K562 (cell line): ENCODE measurements at regions not wholly inside any gene's neighbourhood (a gene's known extent, or its start where the extent isn't known, plus 50 kb on each side); places are given as distances from the start of the nearest gene placed in this dataset.

Source experiments
- ATAC-seq: fragments of 200-7000 bp; cut with Tn5 transposase; 3 replicates; pipeline ENCODE4 v1.9.1; 2020; ENCODE audit warnings: moderate library complexity
- BruUV-seq: library from RNA; stranded (reverse); fragments of 400-500 nt; replicated peaks from 2 replicates; lab custom pipeline; 2021; lab: Mats Ljungman, UMichigan
- CTCF ChIA-PET: fragments of 300-600 bp; formaldehyde crosslinking; extraction: SDS; loops from one replicate; lab custom pipeline; 2021; ENCODE audit warnings: low intra/inter-chr PET ratio; lab: Yijun Ruan, JAX
- POLR2A ChIA-PET: fragments of 300-600, 350-650 bp; sonication (Branson Sonifier 250); formaldehyde crosslinking; extraction: SDS; loops from one replicate; lab custom pipeline; 2021; ENCODE audit warnings: antibody characterized with exemption, inconsistent platforms; lab: Yijun Ruan, JAX
- DNase-seq, 4 experiments: peaks; one replicate each; pipeline versions ENCODE4 v3.0.0 to v3.0.0-alpha.2; 2011 to 2018; ENCODE audit warnings: low spot score in 3 of 4, mixed read lengths in 3 of 4; ENCODE audit errors: extremely low read depth in 1 of 4
- FAIRE-seq: peaks from 2 replicates; lab custom pipeline; 2011; peaks lifted over from hg19 to GRCh38; lab: Jason Lieb, UNC
- H2AFZ ChIP-seq: 2 replicates; pipeline ENCODE4 v1.6.0; 2011; ENCODE audit warnings: low read depth, low read length, control low read depth, inconsistent platforms
- H3K27ac ChIP-seq: fragments of 200-600 bp; 3 replicates; pipeline ENCODE4 v1.8.0; 2011; ENCODE audit warnings: low read depth, mild to moderate bottlenecking, control low read depth, inconsistent platforms, low read length, moderate library complexity, mixed read lengths; ENCODE audit errors: extremely low read depth
- H3K27me3 ChIP-seq, 2 experiments: fragments of 300-600 bp in 1 of 2; 2 replicates in 1 of 2; 3 replicates in 1 of 2; pipeline versions ENCODE4 v1.6.0 to v1.8.0; 2011; ENCODE audit warnings: inconsistent platforms in 2 of 2, low read length in 2 of 2, mild to moderate bottlenecking in 1 of 2, mixed read lengths in 1 of 2, moderate library complexity in 1 of 2; ENCODE audit not compliant: control insufficient read depth in 2 of 2, insufficient read depth in 2 of 2
- H3K36me3 ChIP-seq: fragments of 300-600 bp; 3 replicates; pipeline ENCODE4 v1.8.0; 2011; ENCODE audit warnings: mild to moderate bottlenecking, low read length, inconsistent platforms; ENCODE audit not compliant: control insufficient read depth, insufficient read depth
- H3K4me1 ChIP-seq, 2 experiments: fragments of 200-600 bp in 1 of 2; replicated peaks in 1 of 2; 2 replicates in 1 of 2; 3 replicates in 1 of 2; pipeline versions ENCODE4 v1.5.1 to v1.8.0; 2011; ENCODE audit warnings: inconsistent platforms in 2 of 2, low read length in 2 of 2, mild to moderate bottlenecking in 1 of 2, mixed read lengths in 1 of 2, moderate library complexity in 1 of 2; ENCODE audit not compliant: control insufficient read depth in 2 of 2, insufficient read depth in 2 of 2
- H3K4me2 ChIP-seq: 2 replicates; pipeline ENCODE4 v1.6.1; 2011; ENCODE audit warnings: low read length, control low read depth, inconsistent platforms, mixed read lengths; ENCODE audit not compliant: insufficient read depth
- H3K4me3 ChIP-seq: fragments of 200-600 bp; sonication (generic), shearing (Covaris generic); 2 replicates; pipeline ENCODE4 v1.5.1; 2016; ENCODE audit warnings: control low read depth, inconsistent platforms
- H3K79me2 ChIP-seq: fragments of 200-600 bp; 3 replicates; pipeline ENCODE4 v1.8.0; 2011; ENCODE audit warnings: low read length, inconsistent platforms; ENCODE audit not compliant: control insufficient read depth, insufficient read depth
- H3K9ac ChIP-seq, 2 experiments: 2 replicates each; pipeline versions ENCODE4 v1.6.0 to v1.6.1; 2011; ENCODE audit warnings: low read depth in 2 of 2, low read length in 2 of 2, control low read depth in 1 of 2, inconsistent platforms in 1 of 2, mild to moderate bottlenecking in 1 of 2, mixed read lengths in 1 of 2; ENCODE audit not compliant: insufficient read depth in 1 of 2
- H3K9me1 ChIP-seq: one replicate; pipeline ENCODE4 v1.6.0; 2011; ENCODE audit warnings: inconsistent platforms, mild to moderate bottlenecking, low read length, moderate library complexity; ENCODE audit not compliant: control insufficient read depth, insufficient read depth
- H3K9me3 ChIP-seq: replicated peaks from 2 replicates; pipeline ENCODE4 v1.5.1; 2011; ENCODE audit warnings: low read depth, low read length, inconsistent platforms; ENCODE audit not compliant: control insufficient read depth, insufficient read depth
- H4K20me1 ChIP-seq: replicated peaks from 2 replicates; pipeline ENCODE4 v1.6.1; 2011; ENCODE audit warnings: low read length, inconsistent platforms, mixed read lengths; ENCODE audit not compliant: control insufficient read depth, insufficient read depth
- ATF2 ChIP-seq: sonication (generic); formaldehyde crosslinking; IDR thresholded peaks from 2 replicates; pipeline ENCODE4 v1.8.1; 2022; ENCODE audit warnings: missing genetic modification reagents
- ATF3 ChIP-seq, 2 experiments: fragments of 450-650 bp in 1 of 2; sonication (generic) in 1 of 2; formaldehyde crosslinking in 1 of 2; IDR thresholded peaks in 1 of 2; conservative IDR thresholded peaks in 1 of 2; 2 replicates each; pipeline versions ENCODE4 v1.6.1 to v1.8.1; 2016 to 2023; ENCODE audit warnings: mild to moderate bottlenecking in 2 of 2, moderate library complexity in 2 of 2, inconsistent platforms in 1 of 2, missing genetic modification reagents in 1 of 2
- CBX3 ChIP-seq, 2 experiments: IDR thresholded peaks; 1 replicate in 1 of 2; 2 replicates in 1 of 2; pipeline ENCODE4 v1.6.1; 2012; ENCODE audit warnings: inconsistent platforms in 2 of 2, low read length in 2 of 2, borderline replicate concordance in 1 of 2, control low read depth in 1 of 2
- E2F3 ChIP-seq: fragments of 250-450 bp; sonication (Bioruptor Pico); IDR thresholded peaks from 2 replicates; pipeline ENCODE4 v1.4.0; 2020; ENCODE audit warnings: mild to moderate bottlenecking
- ETS1 ChIP-seq: conservative IDR thresholded peaks from 2 replicates; pipeline ENCODE4 v1.6.1; 2011; ENCODE audit warnings: low read depth, mild to moderate bottlenecking, low read length; ENCODE audit not compliant: control insufficient read depth
- FOXK2 ChIP-seq, 2 experiments: fragments of 450-650 bp; IDR thresholded peaks in 1 of 2; conservative IDR thresholded peaks in 1 of 2; 2 replicates each; pipeline ENCODE4 v1.6.1; 2016; ENCODE audit warnings: low read depth in 2 of 2, mild to moderate bottlenecking in 1 of 2
- JUND ChIP-seq, 2 experiments: IDR thresholded peaks; 2 replicates in 1 of 2; 3 replicates in 1 of 2; pipeline ENCODE4 v1.6.1; 2011; ENCODE audit warnings: borderline replicate concordance in 2 of 2, low read depth in 2 of 2, low read length in 2 of 2, improper control_type of control experiment in 1 of 2, missing biosample characterization in 1 of 2, missing genetic modification characterization in 1 of 2, missing genetic modification reagents in 1 of 2
- MTA1 ChIP-seq: fragments of 450-650 bp; IDR thresholded peaks from 2 replicates; pipeline ENCODE4 v1.6.1; 2017; ENCODE audit warnings: borderline replicate concordance
- SAP30 ChIP-seq: fragments of 200-600 bp; sonication (generic); IDR thresholded peaks from 2 replicates; pipeline ENCODE4 v1.6.1; 2012; ENCODE audit warnings: borderline replicate concordance, low read depth, mild to moderate bottlenecking, moderate library complexity, low read length, control low read depth, inconsistent platforms; ENCODE audit not compliant: insufficient read depth, poor library complexity, severe bottlenecking
- ZNF695 ChIP-seq: fragments of 450-650 bp; formaldehyde crosslinking; IDR thresholded peaks from 2 replicates; pipeline ENCODE4 v1.4.0; 2020; ENCODE audit warnings: mild to moderate bottlenecking, moderate library complexity
- WGBS: fragments of 100-300 bp; shearing (Covaris generic); methylation state at CpG from one replicate; pipeline ENCODE4 v1.1.6; 2016; ENCODE audit warnings: low coverage, mixed read lengths; ENCODE audit not compliant: insufficient coverage; ENCODE audit errors: missing lambda C conversion rate; 5-methylcytosine and 5-hydroxymethylcytosine counted together
- in situ Hi-C: fragments of 300-500 bp; cut with MboI; formaldehyde crosslinking; loops from 4 replicates; pipeline ENCODE4 v1.15.0; 2018; ENCODE audit warnings: inconsistent platforms, mixed read lengths
- intact Hi-C: fragments of 100-400 bp; cut with micrococcal nuclease; formaldehyde crosslinking; loops from 2 replicates; pipeline ENCODE4 v1.14.2; 2022

- no peak for FAIRE-seq
- H3K4me3 ChIP-seq, result no peak overlapping the region
- ChIA-PET POLR2A (interaction anchor here (0.6 to 1.7 kb wide), 5 partner anchors 9 to 179 kb away, joined by 3 to 6 read pairs (median 3); no protein-coding TSS in a partner anchor), CTCF (no interaction called here)
- no peaks in the 10 kb centered on the region for H3K9me3 ChIP-seq
- in situ Hi-C loops, result no loop called here
- peaks cover 2 to 8% of the 10 kb centered on the region in 2 experiments for H3K4me1 ChIP-seq
- H3K36me3 ChIP-seq, result no peaks in the 10 kb centered on the region
- no peaks in the 10 kb centered on the region for H4K20me1 ChIP-seq
- no peaks in the 10 kb centered on the region for H3K27me3 ChIP-seq
- DNase-seq, result no peak
- no peak overlapping the region for H3K9ac ChIP-seq
- no peak overlapping the region for H3K27ac ChIP-seq
- WGBS, result 26% methylated on average over 3 of the region's 3 CpGs
- intact Hi-C loops, result no loop called here
- no peak overlapping the region for H3K4me2 ChIP-seq
- no peak overlapping the region for H2AFZ ChIP-seq
- ATAC-seq, result no peak
- no peaks in the 10 kb centered on the region for H3K9me1 ChIP-seq
- no TSS peak for BruUV-seq
- TF ChIP-seq MTA1 (no peak), E2F3 (no peak), ZNF695 (no peak)
- TF ChIP-seq, all 486 proteins: peak for 0
- no peaks in the 10 kb centered on the region for H3K79me2 ChIP-seq
Observed at GRCh38 chr17:33469421-33469820, 176.3 kb upstream of the ASIC2 start.

- Histone ChIP-seq H3K27me3 (no peaks in the 10 kb centered on the region), H3K9ac (no peak overlapping the region), H3K4me3 (no peak overlapping the region), H3K36me3 (no peaks in the 10 kb centered on the region), H3K9me1 (no peaks in the 10 kb centered on the region), H3K27ac (no peak overlapping the region), H3K4me1 (peaks cover 6 to 10% of the 10 kb centered on the region in 2 experiments), H4K20me1 (no peaks in the 10 kb centered on the region), H2AFZ (no peak overlapping the region), H3K9me3 (no peaks in the 10 kb centered on the region), H3K4me2 (no peak overlapping the region), H3K79me2 (no peaks in the 10 kb centered on the region)
- ATAC-seq, result peak; percentile 19; the same call in 1 of the 3 replicates
- intact Hi-C loops (no loop called here), in situ Hi-C loops (no loop called here)
- no TSS peak for BruUV-seq
- POLR2A ChIA-PET, result interaction anchor here (0.6 to 2.4 kb wide), 6 partner anchors 9 to 178 kb away, joined by 3 to 6 read pairs (median 4); no protein-coding TSS in a partner anchor
- CTCF ChIA-PET, result no interaction called here
- 9% methylated on average over 2 of the region's 2 CpGs for WGBS
- DNase-seq, result peak in 1 of 4 experiments; percentile 31
- FAIRE-seq, result peak; percentile 42
- TF ChIP-seq FOXK2 (conservative IDR thresholded peaks at IDR 0.05 in 1 of 2, IDR thresholded peaks at IDR 0.05 in 1 of 2; ENCODE audit: low read depth in 2 of 2), result no peak
- TF ChIP-seq ATF3 (IDR thresholded peaks at IDR 0.05), result peak; percentile 42; the same call in 1 of the 2 replicates
- TF ChIP-seq ATF3 (CRISPR knock-in tag; conservative IDR thresholded peaks at IDR 0.05), result no peak
- no peak for TF ChIP-seq CBX3 (IDR thresholded peaks at IDR 0.05; ENCODE audit: borderline replicate concordance in 1 of 2, low read length in 2 of 2)
- TF ChIP-seq JUND (IDR thresholded peaks at IDR 0.05; ENCODE audit: borderline replicate concordance, low read depth, low read length), result peak; percentile 46; the same call in 1 of the 2 replicates
- peak; percentile 60; the same call in 1 of the 3 replicates for TF ChIP-seq JUND (tag; IDR thresholded peaks at IDR 0.05; ENCODE audit: borderline replicate concordance, low read depth, low read length)
- no peak for TF ChIP-seq SAP30
- no peak for TF ChIP-seq ATF2 (CRISPR knock-in tag)
- TF ChIP-seq ETS1, result no peak
Observed at GRCh38 chr17:33469911-33470310, 176.8 kb upstream of the ASIC2 start.
